Activated CD4-positive, alpha-beta T cell treated with anti-CD3 and anti-CD28 coated beads, Interleukin-10, Interleukin-2, amounts not matched to agents 100 ng/mL and 50 ng/mL, durations not matched to agents 16 hours and 8 hours (primary cell): ENCODE measurements at regions not wholly inside any gene's neighbourhood (a gene's known extent, or its start where the extent isn't known, plus 50 kb on each side); places are given as distances from the start of the nearest gene placed in this dataset.

Experiments used
- DNase-seq: peaks from one replicate; pipeline ENCODE4 v3.0.0-alpha.2; 2020

- DNase-seq = no peak
These were observed 207.6 kb upstream of the HCCS start for GRCh38 chrX:10903523-10903922.

GRCh38 chrX:10904220-10904619, 206.9 kb upstream of the HCCS start:
- no peak for DNase-seq

GRCh38 chrX:10906866-10907265, 204.3 kb upstream of the HCCS start:
- DNase-seq = no peak

GRCh38 chrX:10922159-10922558, 189.0 kb upstream of the HCCS start:
- no peak for DNase-seq

GRCh38 chrX:10922835-10923234, 188.3 kb upstream of the HCCS start:
- no peak for DNase-seq

- DNase-seq = no peak
These were observed 187.7 kb upstream of the HCCS start for GRCh38 chrX:10923466-10923865.

- no peak for DNase-seq
These were observed 184.7 kb upstream of the HCCS start for GRCh38 chrX:10926404-10926803.

- DNase-seq = no peak
These were observed 184.2 kb upstream of the HCCS start for GRCh38 chrX:10926891-10927290.

- no peak for DNase-seq
These were observed 181.4 kb upstream of the HCCS start for GRCh38 chrX:10929747-10930146.

- DNase-seq = no peak
These were observed 181.0 kb upstream of the HCCS start for GRCh38 chrX:10930151-10930550.

GRCh38 chrX:10931976-10932375, 179.2 kb upstream of the HCCS start:
- DNase-seq = no peak

GRCh38 chrX:10932842-10933440, 178.2 kb upstream of the HCCS start:
- no peak for DNase-seq

GRCh38 chrX:10935501-10935900, 175.6 kb upstream of the HCCS start:
- DNase-seq = no peak

- no peak for DNase-seq
These were observed 174.2 kb upstream of the HCCS start for GRCh38 chrX:10936976-10937375.

- DNase-seq = no peak
These were observed 172.7 kb upstream of the HCCS start for GRCh38 chrX:10938365-10938923.

GRCh38 chrX:10939424-10939823, 171.7 kb upstream of the HCCS start:
- DNase-seq = no peak

- no peak for DNase-seq
These were observed 166.8 kb upstream of the HCCS start for GRCh38 chrX:10944136-10944885.

GRCh38 chrX:10945498-10945897, 165.6 kb upstream of the HCCS start:
- no peak for DNase-seq

- no peak for DNase-seq
These were observed 161.6 kb upstream of the HCCS start for GRCh38 chrX:10949541-10949940.

GRCh38 chrX:10952619-10953018, 158.5 kb upstream of the HCCS start:
- no peak for DNase-seq

GRCh38 chrX:10965174-10965798, 145.8 kb upstream of the HCCS start:
- DNase-seq = no peak

GRCh38 chrX:10966057-10966456, 145.1 kb upstream of the HCCS start:
- DNase-seq = no peak

GRCh38 chrX:10971176-10971575, 140.0 kb upstream of the HCCS start:
- no peak for DNase-seq

GRCh38 chrX:10971759-10972158, 139.4 kb upstream of the HCCS start:
- DNase-seq = no peak
